Motor neuron (in vitro differentiated cells): ENCODE measurements at regions not wholly inside any gene's neighbourhood (a gene's known extent, or its start where the extent isn't known, plus 50 kb on each side); places are given as distances from the start of the nearest gene placed in this dataset.
"Not testable (repeated sequence)": the region's sequence is repeated elsewhere in the genome, so short reads cannot be mapped to it uniquely, and the experiment has no call there.

Experiments used
- ATAC-seq, 8 experiments: fragments of 200-7000 bp; cut with Tn5 transposase; replicated peaks in 6 of 8; 2 replicates each; pipeline ENCODE4 v1.8.0; 2021; ENCODE audit warnings: mild to moderate bottlenecking in 8 of 8, moderate library complexity in 8 of 8
- H3K27ac ChIP-seq, 2 donors: fragments of 250-450 bp; sonication (Bioruptor Pico); 2 replicates each; pipeline ENCODE4 v1.9.0; 2021; ENCODE audit warnings: antibody characterized with exemption in 2 of 2, mild to moderate bottlenecking in 2 of 2, moderate library complexity in 1 of 2
- H3K4me1 ChIP-seq, 2 donors: fragments of 250-450 bp; sonication (Bioruptor Pico); replicated peaks in 1 of 2; 2 replicates each; pipeline ENCODE4 v1.6.1; 2021; ENCODE audit warnings: antibody characterized with exemption in 2 of 2, mild to moderate bottlenecking in 2 of 2, moderate library complexity in 1 of 2
- H3K4me3 ChIP-seq, 5 donors: fragments of 250-450 bp; sonication (Bioruptor Pico); 2 replicates each; pipeline ENCODE4 v1.9.0; 2021; ENCODE audit warnings: antibody characterized with exemption in 5 of 5, mild to moderate bottlenecking in 5 of 5, moderate library complexity in 4 of 5
- WGBS, 10 experiments: fragments of 450-650 bp; shearing (Covaris generic); methylation state at CpG; one replicate each; pipeline ENCODE4 v1.0.0; 2022; 5-methylcytosine and 5-hydroxymethylcytosine counted together
- in situ Hi-C, 9 experiments: fragments of 400-800 bp; cut with MboI; loops; one replicate each; pipeline ENCODE4 v1.15.0; 2021; ENCODE audit warnings: low sequenced_read_pairs in 9 of 9, low pct_unique_long_range_greater_than_20kb in 2 of 9; ENCODE audit not compliant: unreplicated experiment in 9 of 9

GRCh38 chr16:33731167-33731566 is 271.8 kb downstream of the TP53TG3F start:
- 0% methylated on average over 1 to 2 of the region's 4 CpGs; no CpG with 5 or more reads in 8 of the 10 experiments for WGBS, 10 experiments
- H3K4me3 ChIP-seq, ATAC-seq, H3K4me1 ChIP-seq, in situ Hi-C loops, H3K27ac ChIP-seq: not testable (repeated sequence)

DNA sequence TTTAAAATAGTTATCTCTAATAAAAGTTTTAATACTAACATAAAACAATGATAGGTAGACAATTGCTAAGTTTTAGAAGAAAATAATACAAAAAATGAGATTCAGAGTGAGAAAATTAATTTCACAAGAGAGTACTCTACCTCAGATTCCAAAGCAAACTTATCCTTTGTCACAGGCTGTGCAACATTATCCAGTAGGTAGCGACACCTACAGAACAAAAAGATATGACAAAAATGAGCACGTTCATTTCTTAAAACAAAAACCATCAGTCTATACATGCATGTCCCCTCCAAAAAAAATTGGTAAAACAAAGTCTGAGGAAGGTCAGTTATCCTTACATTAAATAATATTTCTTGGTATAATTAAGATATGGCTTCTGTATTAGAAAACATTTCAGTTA is 275.2 kb downstream of the TP53TG3F start:
- H3K4me1 ChIP-seq, H3K4me3 ChIP-seq, H3K27ac ChIP-seq, in situ Hi-C loops, ATAC-seq: not testable (repeated sequence)
- no CpG with 5 or more reads among the region's 2 CpGs for WGBS, 10 experiments

DNA sequence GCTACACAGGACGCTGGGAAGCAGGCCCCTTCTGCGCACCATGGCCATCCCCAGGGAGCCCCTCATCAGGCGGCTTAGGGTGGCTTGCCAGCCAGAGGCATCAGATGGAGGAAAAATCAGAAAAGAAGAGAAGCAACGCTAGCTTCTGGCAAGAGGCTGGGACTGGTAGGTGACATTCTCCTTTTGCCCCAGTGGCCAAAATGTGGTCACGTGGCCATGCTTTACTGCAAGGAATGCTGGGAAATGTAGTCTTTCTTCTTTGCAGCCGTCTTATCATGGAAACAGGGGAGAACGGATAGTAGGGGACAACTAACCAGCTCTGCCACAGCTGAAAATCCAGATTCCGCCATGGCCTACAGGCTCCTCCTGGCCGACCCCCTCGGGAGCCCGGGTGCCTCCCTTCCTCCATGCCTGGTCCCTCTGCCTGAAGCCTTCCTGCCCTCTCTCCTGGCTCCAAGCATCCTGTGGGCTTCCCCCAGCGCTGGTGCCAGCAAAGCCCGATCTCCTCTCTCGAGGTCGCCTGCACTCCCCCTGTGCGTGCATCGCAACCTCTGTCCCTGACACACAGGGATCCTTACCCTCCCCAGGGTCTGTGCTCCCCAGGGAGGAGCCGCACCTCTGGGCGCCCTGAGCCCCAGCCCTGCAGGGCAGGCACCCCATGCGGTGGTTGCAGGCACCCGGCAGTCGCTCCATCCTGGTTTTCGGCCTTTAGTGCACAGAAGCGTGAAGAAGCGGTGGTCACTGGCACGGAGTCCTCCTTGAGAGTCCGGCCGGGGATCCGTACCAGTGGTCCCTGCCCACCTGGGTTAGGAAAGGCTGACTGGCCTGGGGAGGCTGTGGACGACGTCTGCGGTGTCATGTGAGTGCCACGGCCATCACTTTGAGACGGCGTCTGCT is 307.7 kb downstream of the TP53TG3F start:
- H3K4me3 ChIP-seq, in situ Hi-C loops, ATAC-seq, H3K4me1 ChIP-seq, H3K27ac ChIP-seq: not testable (repeated sequence)
- no CpG with 5 or more reads among the region's 35 CpGs for WGBS, 10 experiments

DNA sequence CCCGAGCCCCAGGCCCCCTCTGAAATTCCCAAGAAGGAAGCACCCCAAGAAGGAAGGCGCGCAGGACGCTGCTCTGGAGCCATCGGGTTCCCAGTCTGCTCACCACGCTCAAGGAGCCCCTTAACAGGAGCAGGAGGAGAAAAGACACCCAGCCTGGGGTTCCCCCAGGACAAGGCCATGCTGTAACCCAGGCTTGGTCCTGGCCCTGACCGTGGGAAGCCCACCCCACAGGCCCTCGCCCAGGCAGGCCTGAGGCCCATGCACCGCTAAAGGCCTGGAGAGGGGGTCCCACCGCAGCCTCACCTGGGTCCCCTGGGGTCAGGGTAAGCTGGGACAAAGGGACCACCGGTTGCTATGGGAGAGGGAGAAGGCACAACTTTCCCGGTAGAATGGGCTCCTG is 309.3 kb downstream of the TP53TG3F start:
- ATAC-seq, H3K4me1 ChIP-seq, H3K27ac ChIP-seq, H3K4me3 ChIP-seq, in situ Hi-C loops: not testable (repeated sequence)
- no CpG with 5 or more reads among the region's 12 CpGs for WGBS, 10 experiments

- WGBS, 10 experiments, result no CpG with 5 or more reads among the region's 25 CpGs
- H3K4me3 ChIP-seq, in situ Hi-C loops, ATAC-seq, H3K4me1 ChIP-seq, H3K27ac ChIP-seq: not testable (repeated sequence)
These were observed 309.9 kb downstream of the TP53TG3F start for GRCh38 chr16:33769180-33769846.

DNA sequence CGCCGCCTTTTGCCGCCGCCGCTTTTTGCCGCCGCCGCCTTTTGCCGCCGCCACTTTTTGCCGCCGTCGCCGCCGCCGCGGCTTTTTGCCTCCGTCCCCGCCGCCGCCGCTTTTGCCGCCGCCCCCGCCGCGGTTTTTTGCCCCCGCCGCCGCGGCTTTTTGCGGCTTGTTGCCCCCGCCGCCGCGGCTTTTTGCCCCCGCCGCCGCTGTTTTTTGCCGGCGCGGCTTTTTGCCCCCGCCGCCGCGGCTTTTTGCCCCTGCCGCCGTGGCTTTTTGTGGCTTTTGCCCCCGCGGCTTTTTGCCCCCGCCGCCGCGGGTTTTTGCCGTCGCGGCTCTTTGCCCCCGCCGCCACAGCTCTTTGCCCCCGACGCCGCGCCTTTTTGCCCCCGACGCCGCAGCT is 311.1 kb downstream of the TP53TG3F start:
- H3K4me1 ChIP-seq, H3K27ac ChIP-seq, ATAC-seq, in situ Hi-C loops, H3K4me3 ChIP-seq: not testable (repeated sequence)
- no CpG with 5 or more reads among the region's 66 CpGs for WGBS, 10 experiments

GRCh38 chr16:33771211-33771610 is 311.8 kb downstream of the TP53TG3F start:
- H3K4me3 ChIP-seq, H3K27ac ChIP-seq, H3K4me1 ChIP-seq, in situ Hi-C loops, ATAC-seq: not testable (repeated sequence)
- no CpG with 5 or more reads among the region's 22 CpGs for WGBS, 10 experiments

GRCh38 chr16:33773966-33774365 is 314.6 kb downstream of the TP53TG3F start:
- H3K4me3 ChIP-seq, H3K4me1 ChIP-seq, H3K27ac ChIP-seq, in situ Hi-C loops, ATAC-seq: not testable (repeated sequence)
- 7 to 59% (median 15%) methylated on average over 1 to 2 of the region's 2 CpGs; no CpG with 5 or more reads in 6 of the 10 experiments for WGBS, 10 experiments

- WGBS, 10 experiments, result 0 to 80% (median 30%) methylated on average over 1 of the region's 1 CpG; no CpG with 5 or more reads in 2 of the 10 experiments
- H3K4me3 ChIP-seq, in situ Hi-C loops, H3K4me1 ChIP-seq, H3K27ac ChIP-seq, ATAC-seq: not testable (repeated sequence)
These were observed 315.3 kb downstream of the TP53TG3F start for GRCh38 chr16:33774724-33775123.

DNA sequence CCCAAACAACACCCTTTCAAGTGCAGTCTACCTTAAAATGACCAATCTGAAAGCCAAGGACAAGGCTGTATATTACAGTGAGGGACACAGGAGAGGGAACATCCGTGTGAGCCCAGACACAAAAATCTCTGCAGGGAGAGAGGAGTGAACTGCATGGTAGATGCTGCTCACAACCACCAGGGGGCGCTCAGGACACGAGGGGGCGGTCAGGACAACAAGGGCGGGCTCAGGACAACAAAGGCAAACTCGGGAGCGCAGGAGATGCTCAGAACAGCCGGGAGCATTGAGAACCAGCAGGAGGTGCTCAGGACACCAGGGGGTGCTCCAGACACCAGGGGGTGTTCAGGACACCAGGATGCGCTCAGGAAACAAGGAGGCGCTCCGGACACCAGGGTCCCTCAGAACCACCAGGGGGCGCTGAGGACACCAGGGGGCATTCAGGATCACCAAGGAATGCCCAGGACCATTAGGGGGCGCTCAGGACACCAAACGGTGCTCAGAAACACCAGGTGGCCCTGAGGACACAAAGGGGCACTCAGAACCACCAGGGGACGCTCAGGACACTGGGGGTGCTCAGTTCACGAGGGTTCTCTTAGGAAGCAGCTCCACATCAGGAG is 357.0 kb downstream of the TP53TG3F start:
- ATAC-seq, in situ Hi-C loops, H3K27ac ChIP-seq, H3K4me3 ChIP-seq, H3K4me1 ChIP-seq: not testable (repeated sequence)
- WGBS, 10 experiments, result no CpG with 5 or more reads among the region's 16 CpGs

GRCh38 chr16:33824736-33825135 is 365.3 kb downstream of the TP53TG3F start:
- WGBS, 10 experiments, result no CpG with 5 or more reads among the region's 25 CpGs
- H3K4me1 ChIP-seq, H3K4me3 ChIP-seq, H3K27ac ChIP-seq, in situ Hi-C loops, ATAC-seq: not testable (repeated sequence)

GRCh38 chr16:33827522-33827921 is 368.1 kb downstream of the TP53TG3F start:
- ATAC-seq, in situ Hi-C loops, H3K4me3 ChIP-seq, H3K27ac ChIP-seq, H3K4me1 ChIP-seq: not testable (repeated sequence)
- WGBS, 10 experiments, result no CpG with 5 or more reads among the region's 5 CpGs

DNA sequence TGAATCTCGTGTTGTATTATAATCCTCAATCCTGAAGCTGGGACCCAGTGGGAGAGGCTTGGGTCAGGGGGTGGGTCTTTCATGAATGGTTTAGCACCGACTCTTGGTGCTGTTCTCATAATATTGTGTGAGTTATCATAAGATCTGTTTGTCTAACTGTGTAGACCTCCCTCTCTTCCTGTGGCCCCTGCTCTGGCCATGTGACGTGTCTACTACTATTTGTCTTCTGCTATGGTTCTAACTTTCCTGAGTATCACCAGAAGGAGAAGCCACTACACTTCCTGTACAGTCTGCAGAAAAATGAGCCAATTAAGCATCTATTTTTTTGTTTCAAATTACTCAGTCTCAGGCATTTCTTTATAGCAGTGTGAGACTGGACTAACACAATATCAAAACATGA is 379.7 kb downstream of the TP53TG3F start:
- not testable (repeated sequence) for ATAC-seq

More for the DNA sequence above, 379.7 kb downstream of the TP53TG3F start:
- in situ Hi-C loops, H3K4me1 ChIP-seq, H3K4me3 ChIP-seq, H3K27ac ChIP-seq: not testable (repeated sequence)
- no CpG with 5 or more reads among the region's 3 CpGs for WGBS, 10 experiments
